ENCODE measurements at regions not wholly inside any gene's neighbourhood (a gene's known extent, or its start where the extent isn't known, plus 50 kb on each side); places are given as distances from the start of the nearest gene placed in this dataset.

GRCh38 chr10:28798964-28799363 is 121.6 kb downstream of the BAMBI start:
- no peak for TF ChIP-seq EZH2 (IDR thresholded peaks at IDR 0.05)
- TF ChIP-seq POLR2AphosphoS5 (IDR thresholded peaks at IDR 0.05; ENCODE audit: borderline replicate concordance, low read depth, low read length): no peak
